B cell (primary cell): ENCODE measurements at regions not wholly inside any gene's neighbourhood (a gene's known extent, or its start where the extent isn't known, plus 50 kb on each side); places are given as distances from the start of the nearest gene placed in this dataset.

Source experiments
- ATAC-seq: fragments of 200-7000 bp; cut with Tn5 transposase; one replicate; pipeline ENCODE4 v1.10.0; 2021; ENCODE audit warnings: low read depth, mild to moderate bottlenecking, moderate number of reproducible peaks, moderate library complexity
- CTCF ChIA-PET: fragments of 350-600 bp; sonication (Branson Sonifier 250); formaldehyde crosslinking; loops from one replicate; lab custom pipeline; 2021; ENCODE audit warnings: antibody characterized with exemption, inconsistent platforms; lab: Charles Lee
- POLR2A ChIA-PET: fragments of 350-600 bp; sonication (Branson Sonifier 250); formaldehyde crosslinking; loops from one replicate; lab custom pipeline; 2021; ENCODE audit warnings: antibody characterized with exemption; lab: Charles Lee
- DNase-seq: peaks from one replicate; pipeline ENCODE4 v3.0.0; 2013
- H2AFZ ChIP-seq: 2 replicates; pipeline ENCODE4 v1.6.1; 2012; ENCODE audit warnings: mild to moderate bottlenecking, low read depth, low read length; ENCODE audit not compliant: insufficient read depth, poor library complexity, severe bottlenecking
- H3K27ac ChIP-seq, 2 donors: 1 replicate in 1 of 2; 2 replicates in 1 of 2; pipeline ENCODE4 v1.5.1; 2012 to 2013; ENCODE audit warnings: low read length in 2 of 2, mild to moderate bottlenecking in 2 of 2, moderate library complexity in 1 of 2
- H3K27me3 ChIP-seq, 4 experiments: fragments of 200-600 bp in 1 of 4; sonication (generic) in 1 of 4; replicated peaks in 1 of 4; 1 replicate in 2 of 4; 2 replicates in 2 of 4; pipeline versions ENCODE4 v1.6.1 to v1.7.0; 2013 to 2016; ENCODE audit warnings: low read length in 3 of 4, mild to moderate bottlenecking in 2 of 4, mixed read lengths in 1 of 4, moderate library complexity in 1 of 4; ENCODE audit not compliant: insufficient read depth in 4 of 4, control insufficient read depth in 3 of 4; ENCODE audit errors: control extremely low read depth in 1 of 4
- H3K36me3 ChIP-seq, 2 experiments: replicated peaks in 1 of 2; 1 replicate in 1 of 2; 2 replicates in 1 of 2; pipeline versions ENCODE4 v1.6.1 to v1.7.1; 2013; ENCODE audit warnings: low read length in 1 of 2; ENCODE audit not compliant: insufficient read depth in 2 of 2, control insufficient read depth in 1 of 2; ENCODE audit errors: control extremely low read depth in 1 of 2, extremely low read depth in 1 of 2
- H3K4me1 ChIP-seq, 2 donors: fragments of 200-600 bp in 1 of 2; sonication (generic) in 1 of 2; 1 replicate in 1 of 2; 2 replicates in 1 of 2; pipeline versions ENCODE4 v1.5.1 to v1.6.1; 2013 to 2017; ENCODE audit warnings: low read length in 2 of 2; ENCODE audit not compliant: control insufficient read depth in 2 of 2, insufficient read depth in 2 of 2
- H3K4me2 ChIP-seq: replicated peaks from 2 replicates; pipeline ENCODE3; 2012; ENCODE audit warnings: mild to moderate bottlenecking, low read depth, low read length; ENCODE audit not compliant: poor library complexity, severe bottlenecking
- H3K4me3 ChIP-seq, 5 experiments: fragments of 200-600 bp in 1 of 5; sonication (generic) in 1 of 5; 1 replicate in 3 of 5; 2 replicates in 2 of 5; pipeline versions ENCODE4 v1.5.1 to v1.7.0; 2011 to 2016; ENCODE audit warnings: low read length in 4 of 5, mild to moderate bottlenecking in 4 of 5, low read depth in 2 of 5, control low read depth in 1 of 5, moderate library complexity in 1 of 5; ENCODE audit not compliant: insufficient read depth in 1 of 5; ENCODE audit errors: control extremely low read depth in 1 of 5, extremely low read depth in 1 of 5
- H3K79me2 ChIP-seq: fragments of 200-600 bp; sonication (generic); one replicate; pipeline ENCODE4 v1.6.0; 2016; ENCODE audit warnings: low read length; ENCODE audit not compliant: control insufficient read depth, insufficient read depth
- H3K9ac ChIP-seq: fragments of 200-600 bp; sonication (generic); 2 replicates; pipeline ENCODE4 v1.6.1; 2017; ENCODE audit warnings: mild to moderate bottlenecking, low read length, moderate library complexity
- H3K9me3 ChIP-seq, 3 donors: one replicate each; pipeline versions ENCODE4 v1.6.1 to v1.7.1; 2013; ENCODE audit warnings: low read length in 2 of 3; ENCODE audit not compliant: control insufficient read depth in 2 of 3, insufficient read depth in 1 of 3; ENCODE audit errors: control extremely low read depth in 1 of 3
- H4K20me1 ChIP-seq: 2 replicates; pipeline ENCODE4 v1.6.0; 2012; ENCODE audit warnings: mild to moderate bottlenecking, low read length; ENCODE audit not compliant: insufficient read depth, control insufficient read depth, poor library complexity, severe bottlenecking
- H3K27ac Mint-ChIP-seq: one replicate; pipeline ENCODE4 v1.8.0; 2021; ENCODE audit warnings: mixed read lengths
- H3K27me3 Mint-ChIP-seq: one replicate; pipeline ENCODE4 v1.8.0; 2021; ENCODE audit warnings: mixed read lengths
- H3K4me1 Mint-ChIP-seq: one replicate; pipeline ENCODE4 v1.8.0; 2021; ENCODE audit warnings: mixed read lengths
- H3K4me3 Mint-ChIP-seq: one replicate; pipeline ENCODE4 v1.8.0; 2021; ENCODE audit warnings: mixed read lengths
- H3K9me3 Mint-ChIP-seq: one replicate; pipeline ENCODE4 v1.8.0; 2022; ENCODE audit warnings: mixed read lengths; ENCODE audit not compliant: insufficient read depth
- EZH2 ChIP-seq: IDR thresholded peaks from 2 replicates; pipeline ENCODE4 v1.6.1; 2012; ENCODE audit warnings: borderline replicate concordance, low read depth, mild to moderate bottlenecking, moderate library complexity, low read length; ENCODE audit not compliant: insufficient read depth, poor library complexity, severe bottlenecking
- WGBS: methylation state at CpG from one replicate; pipeline ENCODE4 v1.1.5; 2013; ENCODE audit warnings: missing lambda C conversion rate; ENCODE audit not compliant: insufficient coverage; 5-methylcytosine and 5-hydroxymethylcytosine counted together
- intact Hi-C: fragments of 100-400 bp; cut with micrococcal nuclease; formaldehyde crosslinking; loops from one replicate; pipeline ENCODE4 v1.10.0; 2022
- TF ChIP-seq, protein P1 (sequence below): fragments of 200-600 bp; IDR thresholded peaks from one replicate; pipeline ENCODE4 v1.8.0; 2022; ENCODE audit warnings: antibody characterized with exemption, mild to moderate bottlenecking

GRCh38 chr9:106724566-106724965 lies 138.4 kb upstream of the ZNF462 start:
- Histone ChIP-seq H3K4me3 (no peak overlapping the region), H3K4me1 (no peaks in the 10 kb centered on the region), H3K27me3 (no peaks in the 10 kb centered on the region), H3K79me2 (no peaks in the 10 kb centered on the region), H4K20me1 (no peaks in the 10 kb centered on the region), H3K4me2 (no peak overlapping the region), H3K9ac (no peak overlapping the region), H3K27ac (no peak overlapping the region), H3K36me3 (no peaks in the 10 kb centered on the region), H2AFZ (no peak overlapping the region), H3K9me3 (no peaks in the 10 kb centered on the region)
- TF ChIP-seq EZH2, result no peak
- TF ChIP-seq, protein P1, sequence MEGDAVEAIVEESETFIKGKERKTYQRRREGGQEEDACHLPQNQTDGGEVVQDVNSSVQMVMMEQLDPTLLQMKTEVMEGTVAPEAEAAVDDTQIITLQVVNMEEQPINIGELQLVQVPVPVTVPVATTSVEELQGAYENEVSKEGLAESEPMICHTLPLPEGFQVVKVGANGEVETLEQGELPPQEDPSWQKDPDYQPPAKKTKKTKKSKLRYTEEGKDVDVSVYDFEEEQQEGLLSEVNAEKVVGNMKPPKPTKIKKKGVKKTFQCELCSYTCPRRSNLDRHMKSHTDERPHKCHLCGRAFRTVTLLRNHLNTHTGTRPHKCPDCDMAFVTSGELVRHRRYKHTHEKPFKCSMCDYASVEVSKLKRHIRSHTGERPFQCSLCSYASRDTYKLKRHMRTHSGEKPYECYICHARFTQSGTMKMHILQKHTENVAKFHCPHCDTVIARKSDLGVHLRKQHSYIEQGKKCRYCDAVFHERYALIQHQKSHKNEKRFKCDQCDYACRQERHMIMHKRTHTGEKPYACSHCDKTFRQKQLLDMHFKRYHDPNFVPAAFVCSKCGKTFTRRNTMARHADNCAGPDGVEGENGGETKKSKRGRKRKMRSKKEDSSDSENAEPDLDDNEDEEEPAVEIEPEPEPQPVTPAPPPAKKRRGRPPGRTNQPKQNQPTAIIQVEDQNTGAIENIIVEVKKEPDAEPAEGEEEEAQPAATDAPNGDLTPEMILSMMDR, result no peak
- Mint-ChIP-seq H3K27ac (no peak overlapping the region), H3K9me3 (no peaks in the 10 kb centered on the region), H3K4me1 (no peaks in the 10 kb centered on the region), H3K4me3 (no peak overlapping the region), H3K27me3 (no peaks in the 10 kb centered on the region)
- intact Hi-C loops, result no loop called here
- DNase-seq (no peak), ATAC-seq (no peak)
- CTCF ChIA-PET, result no interaction called here
- POLR2A ChIA-PET, result no interaction called here
- 94% methylated on average over 2 of the region's 2 CpGs for WGBS

GRCh38 chr9:106726070-106726815 lies 136.7 kb upstream of the ZNF462 start:
- ChIA-PET CTCF (no interaction called here), POLR2A (no interaction called here)
- H3K27ac ChIP-seq, result no peak overlapping the region
- no peak for DNase-seq
- Mint-ChIP-seq H3K9me3 (no peaks in the 10 kb centered on the region), H3K27me3 (no peaks in the 10 kb centered on the region), H3K27ac (no peak overlapping the region), H3K4me1 (no peaks in the 10 kb centered on the region), H3K4me3 (no peak overlapping the region)
- no peaks in the 10 kb centered on the region for H3K79me2 ChIP-seq
- no peak for TF ChIP-seq EZH2
- TF ChIP-seq, protein P1, result no peak
- no peaks in the 10 kb centered on the region for H4K20me1 ChIP-seq
- H3K4me3 ChIP-seq, result no peak overlapping the region
- no peak overlapping the region for H3K9ac ChIP-seq
- H3K36me3 ChIP-seq, result no peaks in the 10 kb centered on the region
- no peak overlapping the region for H3K4me2 ChIP-seq
- no peaks in the 10 kb centered on the region for H3K27me3 ChIP-seq
- no peaks in the 10 kb centered on the region for H3K9me3 ChIP-seq
- intact Hi-C loops, result no loop called here
- H3K4me1 ChIP-seq, result no peaks in the 10 kb centered on the region
- 92% methylated on average over 3 of the region's 5 CpGs for WGBS
- no peak overlapping the region for H2AFZ ChIP-seq
- ATAC-seq, result no peak
